Activated CD8-positive, alpha-beta memory T cell treated with anti-CD3 and anti-CD28 coated beads for 24 hours (primary cell): ENCODE measurements at regions not wholly inside any gene's neighbourhood (a gene's known extent, or its start where the extent isn't known, plus 50 kb on each side); places are given as distances from the start of the nearest gene placed in this dataset.
"Not testable (repeated sequence)": the region's sequence is repeated elsewhere in the genome, so short reads cannot be mapped to it uniquely, and the experiment has no call there.

Experiments
- DNase-seq: peaks from one replicate; pipeline ENCODE4 v3.0.0-alpha.2; 2020

DNA sequence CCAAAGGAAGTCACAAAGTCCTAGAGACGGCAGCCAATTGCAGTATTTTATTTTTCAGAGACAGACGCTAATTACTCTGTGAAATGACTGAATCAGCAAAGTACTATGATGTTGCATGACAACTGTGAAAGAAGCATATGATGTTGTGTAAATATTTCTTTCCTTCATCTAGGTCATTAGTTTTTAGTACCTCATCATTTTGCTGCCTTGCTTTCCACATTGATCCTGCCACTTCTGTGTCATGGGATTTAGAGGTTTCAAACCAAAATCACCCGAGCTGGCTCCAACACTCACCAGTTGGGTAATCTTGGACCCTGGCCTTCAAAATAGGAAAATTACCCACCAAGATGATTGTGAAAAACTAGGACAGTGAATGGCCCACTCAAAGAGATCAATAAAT is 585.2 kb downstream of the ACTL7B start:
- no peak for DNase-seq

DNA sequence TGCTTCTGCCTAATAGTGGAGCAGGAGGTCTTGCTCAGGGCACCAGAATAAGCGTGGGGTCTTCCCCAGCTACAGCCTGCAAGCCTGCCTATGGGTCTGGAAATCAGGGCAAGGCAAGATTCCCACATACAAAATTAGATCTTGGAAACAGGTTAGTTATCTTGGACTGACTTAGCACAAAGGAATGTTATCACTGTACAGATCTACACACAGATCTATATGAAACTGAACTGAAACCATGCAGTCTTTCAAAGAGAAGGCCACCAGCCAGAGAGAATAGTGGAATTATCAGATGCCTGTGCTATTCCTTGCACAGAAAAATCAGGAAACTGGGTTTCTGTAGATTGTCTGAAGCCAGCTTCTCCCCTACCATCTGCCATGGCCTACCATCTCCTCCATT is 585.7 kb downstream of the ACTL7B start:
- no peak for DNase-seq

DNA sequence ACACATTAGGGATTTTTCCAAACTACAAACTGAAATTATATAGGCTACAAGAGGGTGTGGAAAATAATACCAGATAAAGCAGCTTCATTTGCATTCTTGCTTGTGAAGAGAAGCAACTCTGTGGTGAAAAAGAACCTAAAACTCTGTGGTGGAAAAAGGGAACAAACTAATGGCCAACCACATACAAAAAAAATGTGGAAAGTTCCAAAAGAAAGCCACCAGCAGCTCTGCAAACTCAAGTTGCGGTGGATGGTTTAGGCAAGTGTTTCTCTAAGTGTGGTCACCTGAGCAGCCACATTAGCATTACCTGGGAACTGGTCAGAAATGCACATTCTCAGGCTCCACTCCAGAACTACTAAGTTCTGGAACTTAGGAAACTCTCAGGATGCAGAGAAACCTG is 586.4 kb downstream of the ACTL7B start:
- no peak for DNase-seq

DNA sequence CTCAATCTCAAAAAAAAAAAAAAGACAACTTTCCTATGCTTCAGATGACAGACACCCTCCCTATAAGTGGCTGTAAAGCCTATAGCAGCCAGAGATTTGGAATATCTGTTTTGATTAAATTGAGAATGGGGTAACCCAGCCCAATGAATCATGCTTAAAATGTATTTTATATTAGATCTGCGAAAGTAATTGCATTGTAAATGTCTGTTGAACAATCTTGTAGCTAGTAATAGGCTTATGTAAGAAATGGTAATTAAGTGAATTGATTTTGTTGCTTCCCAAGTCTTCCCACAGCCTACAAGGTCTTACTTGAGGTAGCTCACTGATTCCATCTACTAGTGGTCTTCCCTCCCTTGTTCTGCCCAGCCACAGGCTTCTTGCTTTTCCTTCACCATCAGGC is 590.7 kb downstream of the ACTL7B start:
- no peak for DNase-seq

DNA sequence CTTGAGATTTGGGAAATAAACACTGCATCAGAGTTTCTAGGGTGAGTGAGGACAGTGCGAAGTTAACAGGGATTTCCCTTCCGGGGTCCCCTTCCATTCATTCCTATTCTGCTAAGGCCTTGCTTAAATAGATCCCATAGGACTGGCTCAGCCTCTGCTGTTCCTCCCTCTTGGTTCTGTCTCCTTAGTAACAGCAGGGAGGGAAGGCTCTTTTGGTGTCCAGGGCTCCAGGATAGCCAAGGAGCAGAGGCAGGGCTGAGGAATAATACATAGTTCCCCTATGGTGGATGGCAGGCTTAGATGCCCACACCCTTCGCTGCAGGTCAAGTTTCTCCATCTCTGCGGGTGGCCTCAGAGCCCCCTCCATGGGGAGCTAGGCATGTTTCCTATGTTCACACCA is 591.7 kb downstream of the ACTL7B start:
- DNase-seq = no peak

DNA sequence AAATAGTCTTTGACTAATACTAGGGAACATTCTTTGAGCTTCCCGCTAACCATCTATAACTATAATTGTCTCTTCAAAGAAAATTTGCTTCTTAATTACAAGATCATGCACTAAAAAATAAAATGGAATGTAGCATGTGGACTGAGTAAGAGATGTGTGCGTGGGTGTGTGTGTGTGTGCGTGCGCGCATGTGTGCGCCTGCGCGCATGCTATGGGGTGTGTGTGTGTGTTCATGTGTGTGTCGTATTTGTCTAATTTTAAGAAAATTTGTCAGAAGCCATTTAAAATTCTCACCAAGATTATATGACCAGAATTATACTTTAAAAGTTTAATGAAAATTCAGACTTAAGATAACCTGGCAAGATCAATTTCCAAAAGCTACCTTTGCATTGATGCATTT is 593.0 kb downstream of the ACTL7B start:
- no peak for DNase-seq

DNA sequence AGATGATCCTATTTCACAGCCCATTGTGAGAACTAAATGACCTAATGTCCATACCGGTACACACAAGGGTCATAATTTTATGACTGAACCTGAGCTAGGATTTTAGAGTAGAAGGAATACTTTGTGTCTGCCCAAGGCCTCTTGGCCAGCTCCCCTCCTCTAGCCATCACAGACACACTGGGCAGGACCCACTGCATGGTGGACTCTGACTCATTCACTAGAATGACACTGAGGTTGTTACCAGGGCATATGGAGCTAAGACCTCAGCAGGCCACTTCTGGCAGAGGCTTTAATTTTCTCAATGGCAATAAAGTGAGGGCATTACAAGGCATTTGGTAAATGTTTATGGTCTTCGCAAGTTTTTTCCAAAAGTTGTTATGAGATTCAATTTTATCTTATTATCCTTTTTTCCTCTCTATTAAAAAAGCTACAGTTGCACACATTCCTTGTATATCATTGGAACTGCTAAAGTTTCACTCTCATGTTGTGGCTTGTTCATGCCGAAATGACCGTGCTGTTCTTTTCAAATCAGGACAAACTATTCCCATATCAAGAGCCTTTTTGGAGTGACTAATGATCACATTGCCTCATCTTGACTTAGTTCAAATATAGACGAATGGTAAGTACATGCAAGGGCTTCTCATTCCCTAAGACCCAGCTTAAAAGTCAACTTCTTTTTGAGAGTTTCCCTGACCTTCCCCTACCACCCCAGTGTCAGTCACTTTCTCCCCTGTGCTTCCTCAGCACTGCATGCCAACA is 595.7 kb downstream of the ACTL7B start:
- no peak for DNase-seq

DNA sequence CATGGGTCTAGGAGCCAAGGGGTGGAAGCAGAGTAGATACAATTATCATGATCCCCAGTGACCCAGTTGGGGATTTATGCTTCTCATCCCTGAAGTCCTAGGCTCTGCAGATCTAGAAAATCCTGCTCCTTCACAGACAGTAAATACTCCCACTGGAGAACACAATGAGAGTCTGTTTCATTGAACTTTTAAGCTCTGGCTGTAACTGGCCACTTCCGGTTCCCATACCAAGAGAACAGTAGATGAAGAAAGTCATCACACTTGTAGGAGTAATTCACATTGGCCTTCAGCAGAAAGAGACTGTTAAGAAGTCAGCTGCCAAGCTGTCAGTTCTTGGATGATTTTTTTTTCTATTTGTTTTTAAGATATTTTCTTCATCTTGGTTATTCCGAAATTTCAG is 597.1 kb downstream of the ACTL7B start:
- DNase-seq = no peak

DNA sequence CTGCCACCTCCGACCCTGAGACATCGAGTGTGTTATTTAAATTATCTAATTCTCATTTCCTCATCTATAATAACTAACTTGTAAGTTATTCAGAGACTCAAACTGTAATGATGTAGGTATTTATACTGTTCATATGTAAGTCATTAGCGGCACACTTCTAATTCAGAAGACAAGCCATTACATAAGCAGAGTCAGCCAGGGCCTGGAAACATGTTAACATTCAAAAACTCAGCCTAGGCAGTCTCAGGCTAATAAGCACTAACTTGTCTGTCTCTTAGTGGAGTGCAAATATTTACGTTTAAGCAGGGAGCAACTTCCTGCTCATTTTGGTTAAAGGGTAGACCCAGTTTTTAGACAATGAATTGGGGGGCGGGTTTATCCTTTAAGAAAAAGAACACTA is 598.4 kb downstream of the ACTL7B start:
- DNase-seq = no peak

DNA sequence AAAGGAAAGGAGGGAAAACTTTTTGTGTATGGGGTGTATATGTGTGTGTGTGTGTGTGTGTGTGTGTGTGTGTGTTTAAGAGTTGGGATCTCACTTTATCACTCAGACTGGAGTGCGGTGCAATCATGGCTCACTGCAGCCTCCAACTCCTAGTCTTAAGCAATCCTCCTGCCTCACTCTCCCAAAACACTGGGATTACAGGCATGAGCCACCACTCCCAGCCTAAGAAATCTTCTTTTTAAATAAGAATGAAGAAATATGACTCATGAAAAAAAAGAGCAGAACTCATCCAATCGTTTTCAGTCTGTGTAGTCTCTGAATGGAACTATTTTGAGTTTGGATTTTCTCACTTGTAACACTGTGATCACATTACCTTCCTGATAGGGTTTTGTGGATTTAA is 601.5 kb downstream of the ACTL7B start:
- DNase-seq = no peak

DNA sequence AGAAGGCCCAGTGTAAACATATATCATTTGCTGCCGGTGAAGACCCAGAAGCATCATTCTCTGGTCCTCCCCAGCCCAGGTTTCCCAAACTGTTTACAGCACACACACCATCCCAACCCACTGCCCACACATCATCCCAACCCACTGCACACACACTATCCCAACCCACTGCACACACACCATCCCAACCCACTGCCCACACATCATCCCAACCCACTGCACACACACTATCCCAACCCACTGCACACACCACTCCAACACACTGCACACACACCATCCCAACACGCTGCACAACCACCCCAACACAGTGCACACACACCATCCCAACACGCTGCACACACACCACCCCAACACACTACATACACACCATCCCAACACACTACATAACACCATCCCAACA is 608.4 kb downstream of the ACTL7B start:
- not testable (repeated sequence) for DNase-seq

DNA sequence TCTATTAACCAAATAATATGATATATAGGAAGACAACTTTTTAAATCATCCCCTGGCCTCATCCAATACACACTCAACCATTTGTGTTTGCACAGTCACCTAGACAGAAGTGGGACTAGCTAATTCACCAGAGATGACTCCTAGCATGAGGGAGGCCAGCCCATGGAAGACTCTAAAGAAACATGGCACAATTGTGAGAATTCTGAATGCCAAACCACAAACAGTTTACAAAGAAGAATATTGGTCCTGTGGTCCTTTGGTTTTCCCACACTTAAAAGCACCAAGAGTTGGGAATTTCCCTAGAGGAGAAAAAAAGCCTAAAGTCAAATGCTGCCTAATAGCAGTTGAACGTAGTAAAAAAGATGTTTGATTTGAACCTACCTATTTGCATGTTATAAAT is 609.9 kb downstream of the ACTL7B start:
- DNase-seq = no peak

DNA sequence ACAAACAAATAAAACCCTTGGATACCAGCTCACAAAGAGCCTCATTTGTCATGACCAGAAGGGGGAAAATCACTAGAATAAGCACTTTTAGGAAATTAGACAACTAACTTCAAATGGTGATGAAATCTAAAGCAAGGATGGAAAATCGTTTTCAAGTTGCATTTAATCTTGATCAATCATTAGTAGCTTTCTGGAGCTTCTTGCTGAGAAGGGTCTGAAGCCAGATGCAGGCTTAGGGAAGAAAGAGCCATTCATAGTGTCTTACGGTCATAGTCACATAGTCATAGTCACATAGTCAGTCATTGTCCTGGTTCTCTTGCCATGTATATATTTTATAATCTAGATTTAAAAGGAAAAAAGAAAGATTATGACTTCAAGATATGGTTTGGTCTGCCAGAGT is 610.5 kb downstream of the ACTL7B start:
- no peak for DNase-seq

DNA sequence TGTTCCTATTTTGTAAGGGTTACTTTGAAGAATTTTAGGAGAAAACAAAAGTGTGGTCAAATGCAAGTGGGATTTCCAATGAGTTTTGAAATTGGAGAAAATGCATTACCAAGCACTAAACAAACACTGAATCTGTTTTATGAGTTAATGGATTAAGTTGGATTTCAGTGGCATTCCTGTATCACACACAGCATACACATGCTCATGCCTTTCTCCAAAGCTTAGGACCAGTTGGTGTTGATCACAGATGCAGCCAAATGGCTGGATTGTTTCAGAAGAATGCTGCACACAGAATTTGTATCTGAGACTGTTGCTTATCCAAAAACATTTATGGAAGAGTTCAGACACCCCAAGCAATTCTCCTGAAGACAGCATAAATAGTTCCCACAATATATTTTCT is 611.1 kb downstream of the ACTL7B start:
- DNase-seq = no peak

DNA sequence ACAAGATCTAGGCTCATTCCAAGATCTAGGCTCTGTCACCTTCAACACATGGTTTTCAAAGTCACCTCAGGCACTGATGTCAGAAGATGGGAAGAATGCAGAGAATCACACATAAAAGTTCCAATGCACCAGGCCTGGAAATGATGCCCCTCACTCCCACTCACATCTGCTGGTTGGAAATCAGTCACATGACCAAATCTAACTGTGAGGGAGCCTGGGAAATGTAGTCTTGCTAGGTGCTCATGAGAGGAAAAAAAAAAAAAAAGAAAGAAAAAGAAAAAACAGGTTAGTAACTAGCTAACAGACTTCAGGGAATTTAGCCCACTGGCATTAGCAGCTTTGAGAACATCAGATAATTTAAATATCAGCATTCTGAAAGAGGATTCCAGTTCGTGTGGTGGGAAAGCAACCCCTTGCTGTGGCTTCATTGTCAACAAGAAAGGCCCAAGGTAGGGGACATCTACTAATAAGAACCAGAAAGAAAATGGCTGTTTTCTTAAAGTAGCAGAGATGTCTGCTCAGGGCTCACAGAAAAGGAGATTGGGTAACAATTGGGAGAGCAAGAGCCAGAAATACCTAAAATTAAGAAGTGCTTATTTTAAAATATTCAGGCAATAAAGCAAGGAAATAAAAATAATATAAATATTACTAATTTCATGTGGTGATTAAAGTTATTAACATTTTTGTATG is 614.3 kb downstream of the ACTL7B start:
- no peak for DNase-seq

DNA sequence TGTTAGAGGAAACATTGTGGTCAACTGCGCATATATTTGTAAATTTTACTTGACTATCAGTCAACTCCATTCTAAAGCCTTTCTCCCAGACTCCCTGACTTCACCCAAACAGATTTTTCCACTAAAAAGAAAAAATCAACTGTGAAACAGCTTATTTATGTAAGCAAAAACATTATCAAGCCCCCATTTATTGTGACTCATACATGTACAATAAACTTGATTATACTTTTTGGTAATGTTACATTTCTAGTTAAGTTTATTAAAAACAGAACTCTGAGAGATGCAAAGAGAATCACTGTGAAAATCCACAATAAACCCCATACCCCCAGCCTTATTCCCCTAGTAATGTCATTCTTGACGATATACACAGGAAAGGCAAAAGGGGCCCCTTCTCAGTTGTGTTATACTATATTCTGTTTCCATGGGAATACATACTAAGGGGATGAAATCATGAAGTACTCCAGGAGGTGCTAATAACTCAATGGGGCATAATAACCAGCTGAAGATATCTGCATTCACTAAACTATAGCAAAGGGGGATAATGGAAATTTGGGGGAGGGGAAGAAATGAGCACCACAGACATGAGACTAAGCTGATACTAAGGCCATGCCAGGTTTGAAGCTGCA is 616.0 kb downstream of the ACTL7B start:
- no peak for DNase-seq

DNA sequence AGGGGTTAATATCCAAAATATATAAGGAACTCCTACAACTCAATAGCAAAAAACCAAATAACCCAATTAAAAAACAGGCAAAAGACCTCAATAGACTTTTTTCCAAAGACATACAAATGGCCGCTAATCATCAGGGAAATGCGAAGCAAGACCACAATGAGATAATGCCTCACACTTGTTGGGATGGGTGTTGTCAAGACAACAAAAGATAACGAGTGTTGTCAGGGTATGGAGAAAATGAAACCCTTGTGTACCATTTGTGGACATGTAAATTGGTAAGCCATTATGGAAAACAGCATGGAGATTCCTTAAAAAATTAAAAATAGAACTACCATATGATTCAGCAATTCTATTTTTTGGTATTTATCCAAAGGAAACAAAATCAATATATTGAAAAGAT is 620.2 kb downstream of the ACTL7B start:
- no peak for DNase-seq

DNA sequence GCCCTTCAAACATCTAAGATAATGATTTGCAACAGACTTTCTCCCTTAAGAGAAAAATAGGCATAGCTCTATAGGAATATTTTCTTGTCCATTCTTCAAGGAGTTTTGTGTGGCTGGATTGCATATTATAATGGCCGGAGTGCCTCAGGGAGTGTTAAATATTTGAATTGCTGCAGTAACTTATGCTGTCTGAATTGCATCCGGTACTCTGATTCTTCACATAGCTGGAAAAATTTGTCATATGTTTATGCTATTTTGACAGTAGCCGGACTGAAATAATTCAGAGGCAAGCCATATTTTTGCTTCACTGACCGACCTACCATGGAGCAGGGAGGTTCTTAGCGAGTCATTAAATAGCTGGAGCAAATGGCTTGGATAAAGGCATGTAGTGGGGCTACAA is 621.0 kb downstream of the ACTL7B start:
- no peak for DNase-seq

DNA sequence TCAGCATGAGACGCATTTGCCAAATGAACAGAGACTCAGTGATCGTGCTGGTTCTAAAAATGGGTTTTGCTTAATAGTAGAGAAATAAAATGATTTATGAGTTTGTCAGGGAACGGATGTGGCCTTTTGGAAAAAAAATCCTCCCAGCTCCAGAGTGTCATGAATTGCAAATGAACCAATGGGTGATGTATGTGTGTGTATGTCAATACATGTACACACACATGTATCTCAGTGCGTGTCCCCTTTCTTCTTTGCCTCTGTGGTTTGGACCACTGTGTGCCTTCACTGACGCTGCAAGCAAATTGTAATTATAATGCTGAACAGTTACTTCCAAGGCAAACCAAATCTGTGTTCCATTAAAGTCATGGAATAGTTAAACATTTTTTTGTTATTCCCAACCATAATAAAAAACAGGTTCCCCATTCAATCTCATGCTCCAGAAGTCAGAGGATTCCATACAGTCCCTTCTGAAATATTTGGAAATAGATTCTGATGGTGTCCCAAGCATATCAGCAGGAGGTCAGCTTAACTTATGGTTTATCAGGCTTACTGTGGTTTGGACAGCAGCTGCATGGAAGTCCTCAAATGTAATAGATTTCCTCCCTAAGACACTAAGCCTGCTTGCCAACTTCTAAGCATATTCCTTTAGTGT is 630.5 kb downstream of the ACTL7B start:
- no peak for DNase-seq

DNA sequence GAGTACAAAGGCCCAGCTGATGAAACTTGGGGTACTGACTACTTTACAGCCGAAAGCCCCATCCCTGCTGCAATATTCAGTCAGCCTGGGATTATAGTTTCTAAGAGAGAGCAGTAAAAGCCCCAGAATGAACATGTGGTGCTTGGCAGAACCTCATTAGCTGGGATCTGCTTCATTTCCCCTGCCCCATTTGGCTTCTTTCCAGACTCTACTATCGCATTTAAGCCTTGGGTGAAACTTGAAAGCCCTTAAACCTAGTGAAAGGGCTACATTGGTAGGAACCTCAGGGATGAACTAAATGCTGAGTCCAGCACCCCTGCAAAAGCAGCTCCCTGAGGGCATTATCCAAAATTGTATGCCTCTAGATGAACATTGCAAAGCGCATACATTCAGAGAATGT is 631.1 kb downstream of the ACTL7B start:
- no peak for DNase-seq

DNA sequence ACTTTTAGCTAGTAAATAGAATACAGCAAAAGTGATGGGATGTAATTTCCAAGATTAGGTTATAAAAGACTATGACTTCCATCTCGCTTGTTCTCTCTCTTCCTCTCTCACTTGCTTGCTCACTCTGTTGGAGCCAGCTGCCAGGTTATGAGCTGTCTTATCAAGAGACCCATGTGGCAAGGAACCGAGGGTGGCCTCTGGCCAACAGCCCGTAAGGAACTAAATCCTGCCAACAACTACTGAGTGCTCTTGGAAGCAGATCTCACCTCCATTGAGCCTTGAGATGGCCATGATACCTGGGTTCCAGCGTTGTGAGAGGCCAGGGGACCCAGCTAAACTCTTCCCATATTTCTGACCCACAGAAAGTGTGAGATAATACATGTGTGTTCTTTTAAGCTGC is 636.1 kb downstream of the ACTL7B start:
- DNase-seq = no peak

DNA sequence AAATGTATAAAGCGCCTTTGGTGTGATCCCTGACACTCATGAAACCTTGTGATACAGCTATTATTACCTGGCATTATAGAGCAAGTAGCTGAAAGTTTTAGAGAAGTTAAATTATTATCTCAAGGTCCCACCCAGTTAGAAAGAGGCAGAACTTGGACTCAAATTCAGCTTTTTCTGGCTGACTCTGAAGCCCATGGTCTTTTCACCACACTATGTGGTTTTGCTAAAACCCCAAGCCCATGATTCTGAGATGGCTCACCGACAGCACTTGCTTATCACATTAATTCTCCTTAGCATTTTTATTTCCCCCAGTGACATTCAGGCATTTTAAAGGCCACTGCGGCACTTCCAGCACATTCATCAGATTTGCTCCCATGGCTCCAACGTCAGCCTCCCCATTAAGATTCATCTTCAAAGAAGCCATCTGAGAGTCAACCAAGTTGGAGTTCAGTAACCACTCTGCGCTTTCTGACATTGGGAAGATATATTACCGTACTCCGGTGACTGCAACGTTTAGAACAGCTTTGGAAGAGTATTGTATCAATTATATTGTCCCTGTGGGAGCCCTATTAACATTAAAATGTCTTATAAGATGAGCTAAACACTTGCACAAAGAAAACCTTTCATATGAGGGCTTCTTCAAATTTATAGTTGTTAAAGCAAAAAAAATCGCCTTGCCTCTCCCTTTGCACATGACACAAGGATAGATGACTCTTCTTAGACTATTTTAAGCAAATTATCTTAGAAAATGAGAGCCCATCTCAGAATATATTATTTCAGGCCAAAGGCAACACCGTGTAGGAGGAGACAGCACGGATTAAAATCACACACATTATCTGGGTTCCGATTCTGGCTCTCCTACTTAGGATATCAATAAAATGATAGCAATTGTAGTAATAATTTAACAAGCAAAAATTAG is 638.1 kb downstream of the ACTL7B start:
- no peak for DNase-seq

DNA sequence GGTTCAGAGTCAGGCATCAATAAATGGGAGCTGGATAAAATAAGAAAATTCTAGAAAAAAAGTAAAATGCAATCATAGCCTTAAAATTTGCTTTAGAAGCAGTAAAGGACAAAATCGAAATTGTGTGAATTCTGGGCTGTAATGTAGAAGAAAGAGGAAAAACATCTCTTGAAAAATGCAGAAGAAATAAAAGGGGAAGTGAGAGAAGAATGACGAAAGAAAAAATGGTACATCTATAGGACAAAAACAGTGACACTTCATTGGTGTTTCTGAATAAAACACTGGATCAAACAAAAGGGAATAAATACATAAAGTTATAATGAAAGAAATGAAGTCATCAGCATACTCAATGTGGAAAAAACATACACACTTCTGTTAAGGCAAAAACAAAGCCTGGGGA is 642.3 kb downstream of the ACTL7B start:
- no peak for DNase-seq
